ENCODE measurements at regions not wholly inside any gene's neighbourhood (a gene's known extent, or its start where the extent isn't known, plus 50 kb on each side); places are given as distances from the start of the nearest gene placed in this dataset.

DNA sequence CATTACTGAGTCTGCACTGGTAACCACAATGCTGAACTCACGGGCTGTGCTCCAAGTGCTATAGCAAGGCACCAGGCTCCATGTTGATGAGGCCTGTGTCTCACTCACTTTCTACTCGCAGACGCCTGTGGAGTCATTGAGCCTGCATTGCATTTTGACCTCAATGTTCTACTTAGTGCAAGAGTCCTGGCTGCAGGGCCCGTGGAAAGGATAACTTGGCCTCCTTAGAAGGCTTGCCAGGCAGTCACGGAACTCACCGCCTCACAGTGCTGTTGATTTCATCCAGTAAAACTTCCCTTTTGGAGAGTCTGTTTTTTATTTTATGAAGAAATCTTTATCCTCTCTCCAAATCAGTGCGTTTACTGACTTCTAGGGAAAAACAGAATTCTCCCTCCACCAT, 290.4 kb downstream of the RNF144A start:
- no peak overlapping the region for H3K27ac ChIP-seq (ENCODE audit: low read depth)
- DNase-seq (ENCODE audit: extremely low spot score) = no peak
- H3K36me3 ChIP-seq (ENCODE audit: insufficient read depth) = no peaks in the 10 kb centered on the region
- WGBS = 80% methylated on average over 7 of the region's 7 CpGs
- H3K4me1 ChIP-seq (ENCODE audit: insufficient read depth) = no peaks in the 10 kb centered on the region
- no peak overlapping the region for H3K4me3 ChIP-seq (ENCODE audit: low read depth, low read length)

DNA sequence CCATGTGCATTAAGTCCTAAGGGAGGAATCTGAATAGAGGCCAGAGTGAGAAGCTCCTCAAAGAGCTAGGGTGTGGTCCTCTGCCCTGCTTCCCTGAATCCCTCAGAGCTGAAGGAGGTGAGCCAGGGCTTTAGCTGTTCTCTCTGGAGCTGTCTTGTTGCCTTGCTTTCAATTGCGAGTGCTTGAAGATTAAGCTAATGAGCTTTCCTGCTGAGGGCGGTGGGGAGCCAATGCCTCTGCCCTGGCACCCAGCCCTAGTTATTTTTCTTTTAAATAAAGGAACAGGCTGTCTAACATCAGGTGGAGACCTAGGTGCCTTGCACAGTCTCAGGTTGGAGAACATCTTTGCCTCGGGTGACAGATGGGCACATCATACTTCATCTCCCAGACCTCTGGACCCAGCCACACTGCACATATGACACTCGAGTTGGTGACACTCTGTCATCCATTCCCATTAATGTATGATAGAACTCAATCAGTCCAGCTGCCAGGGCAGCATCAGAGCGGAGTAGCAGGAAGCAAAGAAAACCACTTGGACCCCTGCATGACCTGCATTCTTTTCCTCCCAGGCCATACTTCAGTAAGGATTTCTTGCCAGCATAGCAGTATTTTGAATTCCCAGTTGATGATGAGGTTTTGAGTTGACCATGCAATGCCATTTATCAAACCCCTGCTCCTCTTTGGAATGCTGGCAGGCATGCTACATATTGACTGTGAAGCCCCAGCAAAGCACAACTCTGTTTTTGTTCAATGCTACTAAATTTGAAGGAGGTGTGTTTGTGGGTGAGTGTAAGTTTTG, 292.7 kb downstream of the RNF144A start:
- WGBS = 82% methylated on average over 5 of the region's 5 CpGs
- H3K27ac ChIP-seq (ENCODE audit: low read depth) = no peak overlapping the region
- no peak for DNase-seq (ENCODE audit: extremely low spot score)

DNA sequence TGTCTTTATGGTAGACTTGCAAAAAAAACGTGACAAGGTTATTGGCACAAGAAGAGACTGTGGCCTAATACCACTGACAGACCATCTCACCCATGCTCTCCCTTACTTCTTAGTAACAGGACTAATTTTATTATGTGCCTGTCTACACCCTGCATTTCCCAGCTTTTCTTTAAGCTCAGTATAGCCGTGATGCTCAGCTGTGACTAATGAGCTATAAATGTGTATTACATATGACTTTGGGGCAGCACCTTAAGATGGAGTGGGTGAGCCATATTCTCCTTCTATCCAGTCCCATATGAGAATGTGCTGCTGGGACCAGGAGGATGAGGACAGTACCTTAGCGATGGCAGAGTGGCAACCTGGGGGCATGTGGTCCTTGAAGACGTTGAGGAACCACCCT, 293.5 kb downstream of the RNF144A start:
- no peak overlapping the region for H3K4me3 ChIP-seq (ENCODE audit: low read depth, low read length)
- no peak for DNase-seq (ENCODE audit: extremely low spot score)
- no peaks in the 10 kb centered on the region for H3K4me1 ChIP-seq (ENCODE audit: insufficient read depth)
- 90% methylated on average over 4 of the region's 4 CpGs for WGBS
- H3K27ac ChIP-seq (ENCODE audit: low read depth) = no peak overlapping the region
- H3K36me3 ChIP-seq (ENCODE audit: insufficient read depth) = no peaks in the 10 kb centered on the region

More for the DNA sequence above, 292.7 kb downstream of the RNF144A start:
- Histone ChIP-seq H3K36me3 (ENCODE audit: insufficient read depth) (no peaks in the 10 kb centered on the region), H3K4me3 (ENCODE audit: low read depth, low read length) (no peak overlapping the region), H3K4me1 (ENCODE audit: insufficient read depth) (no peaks in the 10 kb centered on the region)

DNA sequence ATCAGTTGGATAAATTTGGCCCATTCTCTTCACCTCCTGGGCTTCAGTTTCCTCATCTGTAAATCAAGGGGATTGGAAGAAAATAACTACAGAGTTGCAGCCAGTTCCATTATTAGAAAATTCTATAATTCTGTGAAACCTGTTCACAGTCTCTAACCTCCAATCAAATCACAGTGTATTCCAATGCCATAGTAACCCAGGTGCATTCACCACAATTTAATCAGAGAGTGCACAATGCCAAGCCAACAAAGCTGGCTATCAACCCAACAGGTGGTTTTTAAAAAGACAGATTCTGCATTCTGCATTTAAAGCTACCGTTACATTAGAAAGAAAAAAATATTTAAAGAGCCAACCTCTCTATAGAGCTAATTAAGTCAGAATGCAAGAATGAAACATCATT, 308.6 kb downstream of the RNF144A start:
- WGBS = 65% methylated on average over 1 of the region's 1 CpG
- H3K36me3 ChIP-seq (ENCODE audit: insufficient read depth) = no peaks in the 10 kb centered on the region
- H3K4me3 ChIP-seq (ENCODE audit: low read depth, low read length) = no peak overlapping the region
- H3K4me1 ChIP-seq (ENCODE audit: insufficient read depth) = no peaks in the 10 kb centered on the region
- H3K27ac ChIP-seq (ENCODE audit: low read depth) = no peak overlapping the region
- no peak for DNase-seq (ENCODE audit: extremely low spot score)

DNA sequence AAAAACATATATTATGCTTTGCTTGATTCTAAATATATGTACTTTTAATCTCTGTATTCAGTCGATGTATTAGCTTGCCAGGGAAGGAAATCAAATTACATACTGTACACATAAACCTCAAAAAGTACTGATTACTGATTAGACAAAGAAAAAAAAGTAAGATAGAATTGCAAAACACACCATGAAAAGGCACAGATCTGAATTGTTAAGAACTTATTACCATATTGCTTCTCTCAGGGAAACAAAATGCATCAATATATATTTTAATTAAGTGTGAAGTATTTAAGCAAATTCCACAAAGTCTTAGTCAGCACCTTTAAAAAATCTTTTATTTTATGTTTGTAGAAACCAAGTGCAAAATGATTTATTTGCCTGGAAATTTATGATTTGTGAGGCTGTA, 309.3 kb downstream of the RNF144A start:
- 9% methylated on average over 1 of the region's 1 CpG for WGBS
- H3K4me3 ChIP-seq (ENCODE audit: low read depth, low read length) = no peak overlapping the region
- DNase-seq (ENCODE audit: extremely low spot score) = no peak

DNA sequence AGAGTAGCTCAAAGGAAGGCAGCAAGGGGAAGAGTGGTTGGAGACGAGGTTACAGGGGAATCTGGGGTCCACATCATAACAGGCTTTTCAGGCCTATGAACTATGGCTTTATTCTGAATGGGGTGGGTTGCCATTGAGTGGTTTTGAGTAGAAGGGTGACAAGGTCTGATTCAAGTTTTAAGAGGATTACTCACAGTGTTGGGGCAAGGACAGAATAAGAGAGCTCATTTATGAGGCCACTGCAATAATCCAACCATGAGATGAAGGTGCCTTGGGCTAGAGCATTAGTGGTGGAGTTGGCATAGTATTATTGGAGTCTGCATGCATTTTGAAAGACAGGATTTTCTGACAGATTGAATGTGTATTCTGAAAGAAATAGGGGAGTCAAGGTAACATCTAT, 315.9 kb downstream of the RNF144A start:
- no peaks in the 10 kb centered on the region for H3K4me1 ChIP-seq (ENCODE audit: insufficient read depth)
- DNase-seq (ENCODE audit: extremely low spot score) = no peak
- H3K27ac ChIP-seq (ENCODE audit: low read depth) = no peak overlapping the region
- no peaks in the 10 kb centered on the region for H3K36me3 ChIP-seq (ENCODE audit: insufficient read depth)
- WGBS = 26% methylated on average over 1 of the region's 1 CpG
- H3K4me3 ChIP-seq (ENCODE audit: low read depth, low read length) = no peak overlapping the region

More for the DNA sequence above, 309.3 kb downstream of the RNF144A start:
- Histone ChIP-seq H3K4me1 (ENCODE audit: insufficient read depth) (no peaks in the 10 kb centered on the region), H3K27ac (ENCODE audit: low read depth) (no peak overlapping the region), H3K36me3 (ENCODE audit: insufficient read depth) (no peaks in the 10 kb centered on the region)

DNA sequence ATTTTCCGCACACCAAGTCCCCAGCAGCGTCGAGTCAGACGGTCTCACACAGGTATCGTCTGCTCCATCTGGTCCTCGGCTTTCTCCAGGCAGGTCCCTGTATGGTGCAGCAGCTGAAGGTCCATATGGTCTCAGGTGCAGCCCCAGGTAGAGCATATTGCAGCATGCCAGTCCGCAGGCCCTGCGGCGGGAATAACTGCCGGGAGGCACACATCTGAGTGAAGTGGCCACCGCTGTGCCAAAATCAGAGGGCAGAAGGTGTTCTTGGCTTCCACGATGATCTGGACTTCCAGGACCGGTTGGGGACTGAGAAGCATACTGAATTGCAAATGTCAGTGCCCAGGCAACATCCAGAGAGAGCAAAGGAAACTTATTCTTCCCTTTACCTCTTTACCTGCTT, 320.3 kb downstream of the RNF144A start:
- Histone ChIP-seq H3K4me1 (ENCODE audit: insufficient read depth) (no peaks in the 10 kb centered on the region), H3K27ac (ENCODE audit: low read depth) (no peak overlapping the region), H3K4me3 (ENCODE audit: low read depth, low read length) (no peak overlapping the region), H3K36me3 (ENCODE audit: insufficient read depth) (no peaks in the 10 kb centered on the region)
- WGBS = 92% methylated on average over 13 of the region's 13 CpGs
- DNase-seq (ENCODE audit: extremely low spot score) = no peak

DNA sequence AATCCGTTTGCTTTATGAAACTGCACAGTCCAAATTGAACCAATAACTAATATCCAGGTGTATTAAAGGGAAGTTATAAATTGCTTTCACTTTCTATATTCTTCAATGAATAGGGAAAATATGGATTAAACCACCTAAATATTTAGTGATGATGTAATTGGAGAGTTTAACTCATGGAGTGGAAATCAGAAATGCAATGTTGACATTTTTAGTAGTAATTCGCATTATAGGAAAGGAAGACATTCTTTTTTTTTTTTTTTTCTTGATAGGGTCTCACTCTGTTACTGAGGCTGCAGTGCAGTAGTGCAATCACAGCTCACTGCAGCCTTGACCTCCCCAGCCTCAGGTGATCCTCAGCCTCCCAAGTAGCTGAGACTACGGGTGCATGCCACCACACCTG, 321.9 kb downstream of the RNF144A start:
- 88% methylated on average over 3 of the region's 3 CpGs for WGBS
- DNase-seq (ENCODE audit: extremely low spot score) = no peak
- H3K4me3 ChIP-seq (ENCODE audit: low read depth, low read length) = no peak overlapping the region
- H3K36me3 ChIP-seq (ENCODE audit: insufficient read depth) = no peaks in the 10 kb centered on the region
- H3K27ac ChIP-seq (ENCODE audit: low read depth) = no peak overlapping the region
- no peaks in the 10 kb centered on the region for H3K4me1 ChIP-seq (ENCODE audit: insufficient read depth)

DNA sequence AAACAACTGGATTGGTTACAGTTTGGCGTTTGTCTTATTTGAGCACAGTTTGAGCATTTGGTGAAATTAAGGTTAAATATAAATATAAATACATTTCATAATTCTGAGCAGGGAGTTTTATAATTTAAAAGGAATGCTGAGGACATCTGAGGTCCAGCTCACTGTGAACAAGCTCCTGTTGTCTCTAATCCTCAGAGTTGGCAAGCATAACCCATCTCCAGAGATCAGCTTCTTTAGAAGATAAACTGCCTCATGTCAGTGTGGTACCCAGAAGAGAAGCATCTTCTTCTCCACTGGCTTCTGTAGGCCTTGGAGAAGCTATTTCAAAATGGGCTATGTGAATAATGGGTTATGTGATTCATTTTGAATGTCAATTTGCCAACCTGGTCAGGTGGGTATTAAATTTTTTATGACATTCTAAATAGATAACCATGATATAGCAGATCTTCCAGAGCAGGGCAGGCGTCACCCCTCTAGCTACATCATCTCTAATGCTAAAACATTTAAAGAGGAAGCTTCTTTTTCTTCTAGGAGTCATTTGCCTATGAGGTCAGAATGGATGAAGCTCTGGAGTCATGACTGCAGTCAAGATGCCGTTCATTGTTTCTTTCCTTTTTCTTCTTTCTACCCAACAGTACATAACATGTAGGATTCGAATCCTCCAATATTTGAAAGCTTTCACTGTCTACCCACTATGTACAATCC, 324.0 kb downstream of the RNF144A start:
- 83% methylated on average over 4 of the region's 4 CpGs for WGBS
- Histone ChIP-seq H3K27ac (ENCODE audit: low read depth) (no peak overlapping the region), H3K36me3 (ENCODE audit: insufficient read depth) (no peaks in the 10 kb centered on the region), H3K4me3 (ENCODE audit: low read depth, low read length) (no peak overlapping the region), H3K4me1 (ENCODE audit: insufficient read depth) (no peaks in the 10 kb centered on the region)
- no peak for DNase-seq (ENCODE audit: extremely low spot score)

DNA sequence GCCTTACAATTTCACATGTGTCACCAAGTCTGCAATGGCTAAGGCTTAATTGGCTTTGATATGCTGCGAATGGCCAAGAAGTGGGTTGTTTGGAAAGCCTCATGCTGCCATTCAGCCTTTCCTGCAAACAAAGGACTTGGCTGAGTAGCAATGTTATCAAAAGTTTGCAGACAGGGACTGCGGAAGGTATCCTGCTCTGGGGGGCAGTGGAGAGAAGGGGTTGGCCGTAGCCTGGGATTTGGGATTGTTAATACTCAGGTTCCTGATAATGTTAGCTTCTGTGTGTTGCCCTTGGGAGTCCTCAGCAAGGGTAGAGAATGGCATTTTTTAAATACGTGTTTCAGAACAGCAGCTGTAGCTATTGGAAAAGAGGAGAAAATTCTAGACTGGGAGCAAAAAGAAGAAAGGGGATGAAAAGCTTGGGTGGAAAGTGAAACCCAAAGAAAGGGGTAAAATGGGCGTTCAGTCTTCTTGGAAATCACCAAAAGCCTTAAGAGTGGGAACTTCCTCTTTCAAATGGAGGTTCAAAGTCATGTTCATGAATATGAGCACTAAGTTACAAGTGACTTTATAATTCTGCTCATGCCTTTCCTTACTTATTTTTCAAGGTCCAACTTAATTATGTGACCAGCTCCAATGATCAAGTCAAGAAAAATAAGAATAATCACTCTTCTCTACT, 325.1 kb downstream of the RNF144A start:
- Histone ChIP-seq H3K36me3 (ENCODE audit: insufficient read depth) (no peaks in the 10 kb centered on the region), H3K27ac (ENCODE audit: low read depth) (no peak overlapping the region), H3K4me1 (ENCODE audit: insufficient read depth) (no peaks in the 10 kb centered on the region), H3K4me3 (ENCODE audit: low read depth, low read length) (no peak overlapping the region)
- no peak for DNase-seq (ENCODE audit: extremely low spot score)
- 83% methylated on average over 5 of the region's 5 CpGs for WGBS

DNA sequence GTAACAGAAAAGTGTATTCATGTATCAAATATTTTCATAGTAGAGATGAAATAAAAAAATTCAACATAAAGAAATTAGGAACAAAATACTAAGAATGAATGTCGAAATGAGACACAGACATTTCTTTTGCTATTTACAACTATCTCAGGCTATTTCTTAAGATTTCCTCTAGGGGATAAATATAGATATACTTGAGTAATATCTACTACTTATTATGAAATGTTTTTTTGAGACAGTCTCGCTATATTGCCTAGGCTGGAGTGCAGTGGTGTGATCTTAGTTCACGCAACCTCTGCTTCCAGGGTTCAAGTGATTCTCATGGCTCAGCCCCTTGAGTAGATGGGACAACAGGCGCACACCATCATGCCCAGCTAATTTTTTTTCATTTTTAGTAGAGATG, 326.1 kb downstream of the RNF144A start:
- no peak for DNase-seq (ENCODE audit: extremely low spot score)
- 80% methylated on average over 4 of the region's 4 CpGs for WGBS
- Histone ChIP-seq H3K36me3 (ENCODE audit: insufficient read depth) (no peaks in the 10 kb centered on the region), H3K4me3 (ENCODE audit: low read depth, low read length) (no peak overlapping the region), H3K4me1 (ENCODE audit: insufficient read depth) (no peaks in the 10 kb centered on the region), H3K27ac (ENCODE audit: low read depth) (no peak overlapping the region)

DNA sequence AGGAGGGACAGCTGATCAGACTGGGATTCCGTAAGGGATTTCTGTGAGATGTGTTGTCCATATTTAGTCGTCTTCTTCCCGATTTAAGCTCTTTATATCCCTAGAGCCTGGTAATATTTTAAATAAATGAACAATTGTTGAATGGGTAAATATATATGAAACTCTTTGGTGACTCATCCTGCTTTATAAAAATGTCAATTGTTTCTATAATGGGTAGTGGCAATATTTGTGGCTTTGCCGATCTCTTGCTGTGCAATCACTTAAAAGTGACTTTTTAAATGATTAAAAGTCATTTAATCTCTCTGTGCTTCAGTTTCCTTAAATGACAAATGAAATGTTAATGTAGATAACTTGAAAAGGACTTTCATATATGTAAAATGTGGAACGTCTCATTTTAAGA, 339.2 kb downstream of the RNF144A start:
- H3K27ac ChIP-seq (ENCODE audit: low read depth) = no peak overlapping the region
- no peak for DNase-seq (ENCODE audit: extremely low spot score)
- WGBS = 78% methylated on average over 5 of the region's 5 CpGs
- no peaks in the 10 kb centered on the region for H3K36me3 ChIP-seq (ENCODE audit: insufficient read depth)
- H3K4me1 ChIP-seq (ENCODE audit: insufficient read depth) = no peaks in the 10 kb centered on the region
- H3K4me3 ChIP-seq (ENCODE audit: low read depth, low read length) = no peak overlapping the region

DNA sequence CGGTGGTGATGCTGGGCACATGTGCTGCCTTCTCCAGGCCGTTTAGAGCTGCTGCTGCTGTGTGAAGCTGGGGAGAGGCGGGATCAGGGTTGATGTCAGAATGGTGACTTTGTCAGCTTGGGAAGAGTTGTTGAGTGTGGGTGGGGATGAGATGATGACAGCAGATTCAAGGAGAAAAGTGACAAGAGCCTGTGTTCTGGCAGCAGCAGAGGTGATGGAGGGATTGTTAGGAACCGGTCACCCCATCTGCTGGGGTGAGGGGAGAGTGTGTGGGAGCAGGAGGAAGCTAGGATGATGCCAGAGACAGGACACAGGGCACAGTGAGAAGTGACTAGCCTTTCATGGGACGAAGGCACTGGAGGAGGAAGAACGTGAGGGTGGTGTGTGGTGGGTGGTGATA, 345.5 kb downstream of the RNF144A start:
- no peaks in the 10 kb centered on the region for H3K36me3 ChIP-seq (ENCODE audit: insufficient read depth)
- WGBS = 65% methylated on average over 6 of the region's 6 CpGs
- no peak overlapping the region for H3K27ac ChIP-seq (ENCODE audit: low read depth)
- no peak overlapping the region for H3K4me3 ChIP-seq (ENCODE audit: low read depth, low read length)
- no peaks in the 10 kb centered on the region for H3K4me1 ChIP-seq (ENCODE audit: insufficient read depth)
- no peak for DNase-seq (ENCODE audit: extremely low spot score)

DNA sequence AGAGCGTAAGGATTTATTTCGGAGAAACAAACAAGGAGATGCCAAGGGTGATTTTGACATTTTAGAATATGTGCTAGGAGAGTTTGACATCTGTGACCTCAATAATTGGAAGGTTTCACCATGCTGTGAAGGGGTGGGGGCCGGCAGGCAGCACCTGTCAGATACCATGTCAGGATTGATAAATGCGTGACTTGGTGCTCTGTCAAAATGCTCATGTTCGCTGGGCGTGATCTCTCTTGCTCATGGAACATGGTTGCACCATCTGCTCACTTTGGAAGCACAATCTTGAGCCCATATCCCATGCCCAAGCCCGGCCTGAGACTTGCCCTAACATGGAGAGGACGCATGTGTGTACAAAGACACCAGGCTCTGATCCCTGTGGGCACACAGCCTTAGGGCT, 347.6 kb downstream of the RNF144A start:
- Histone ChIP-seq H3K4me3 (ENCODE audit: low read depth, low read length) (no peak overlapping the region), H3K27ac (ENCODE audit: low read depth) (no peak overlapping the region), H3K36me3 (ENCODE audit: insufficient read depth) (no peaks in the 10 kb centered on the region), H3K4me1 (ENCODE audit: insufficient read depth) (no peaks in the 10 kb centered on the region)
- WGBS = 94% methylated on average over 8 of the region's 8 CpGs
- no peak for DNase-seq (ENCODE audit: extremely low spot score)
